ENCODE measurements at regions not wholly inside any gene's neighbourhood (a gene's known extent, or its start where the extent isn't known, plus 50 kb on each side); places are given as distances from the start of the nearest gene placed in this dataset.

DNA sequence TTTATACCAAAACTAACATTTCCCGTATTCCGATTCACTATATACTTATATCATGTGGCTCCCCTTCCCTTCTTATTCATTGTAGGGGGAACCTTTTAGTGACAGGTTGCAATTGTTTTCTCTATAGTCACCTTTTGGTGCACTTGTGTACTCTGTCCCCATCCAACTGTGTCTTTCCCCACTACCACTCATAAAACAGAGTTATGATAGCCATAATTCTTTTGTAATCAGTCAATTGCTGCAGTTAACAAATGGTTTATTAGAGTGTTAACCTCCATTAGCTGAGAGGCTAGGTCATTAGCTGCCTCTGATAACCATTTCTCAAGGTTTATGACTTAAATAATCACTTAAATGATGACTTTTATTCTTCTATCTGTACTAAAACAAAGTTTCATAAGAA is 338.1 kb upstream of the SEL1L start:
- no peaks in the 10 kb centered on the region for H3K36me3 ChIP-seq (ENCODE audit: control insufficient read depth in 2 of 2, insufficient read depth in 2 of 2, low read length in 1 of 2)
- H3K4me3 ChIP-seq (ENCODE audit: low read length in 2 of 2): no peak overlapping the region
- H3K4me1 ChIP-seq (ENCODE audit: control insufficient read depth in 2 of 2, insufficient read depth in 2 of 2, low read length in 2 of 2): no peaks in the 10 kb centered on the region
- peaks cover 0 to 8% of the 10 kb centered on the region in 2 donors for H3K9me3 ChIP-seq (ENCODE audit: control insufficient read depth in 2 of 2, insufficient read depth in 1 of 2, low read length in 1 of 2)
- no peaks in the 10 kb centered on the region for H3K27me3 ChIP-seq (ENCODE audit: control insufficient read depth in 2 of 2, insufficient read depth in 1 of 2, low read length in 1 of 2)
- 98% methylated on average over 2 of the region's 2 CpGs for WGBS
- no peak for DNase-seq (ENCODE audit: low read depth in 6 of 9, low spot score in 9 of 9)
- no peak overlapping the region for H3K27ac ChIP-seq (ENCODE audit: low read depth in 1 of 2, low read length in 1 of 2)

DNA sequence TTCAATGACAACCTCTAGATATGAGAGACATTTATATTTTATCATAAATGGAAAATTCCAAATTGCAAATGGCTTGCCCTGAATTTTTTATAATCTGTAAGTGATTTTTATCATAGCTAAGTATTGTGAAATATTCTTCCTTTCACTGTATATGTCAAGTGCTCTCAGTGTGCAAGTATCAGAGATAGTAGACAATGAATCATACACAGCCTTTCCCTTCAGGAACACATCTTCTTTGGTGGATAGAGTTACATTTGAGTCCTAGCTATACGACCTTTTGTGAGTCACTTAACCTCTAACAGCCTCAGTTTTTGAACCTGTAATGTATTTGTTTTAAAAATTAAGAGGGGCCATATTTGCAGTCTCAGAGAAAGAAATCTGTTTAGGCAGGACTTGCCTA is 350.7 kb upstream of the SEL1L start:
- Histone ChIP-seq H3K9me3 (ENCODE audit: control insufficient read depth in 2 of 2, insufficient read depth in 1 of 2, low read length in 1 of 2) (no peaks in the 10 kb centered on the region), H3K4me3 (ENCODE audit: low read length in 2 of 2) (no peak overlapping the region), H3K27ac (ENCODE audit: low read depth in 1 of 2, low read length in 1 of 2) (no peak overlapping the region), H3K36me3 (ENCODE audit: control insufficient read depth in 2 of 2, insufficient read depth in 2 of 2, low read length in 1 of 2) (no peaks in the 10 kb centered on the region), H3K27me3 (ENCODE audit: control insufficient read depth in 2 of 2, insufficient read depth in 1 of 2, low read length in 1 of 2) (no peaks in the 10 kb centered on the region), H3K4me1 (ENCODE audit: control insufficient read depth in 2 of 2, insufficient read depth in 2 of 2, low read length in 2 of 2) (no peaks in the 10 kb centered on the region)
- 72% methylated on average over 1 of the region's 1 CpG for WGBS
- DNase-seq (ENCODE audit: low read depth in 6 of 9, low spot score in 9 of 9): no peak

GRCh38 chr14:81886588-81886987 is 352.9 kb upstream of the SEL1L start:
- WGBS: 95% methylated on average over 2 of the region's 2 CpGs
- Histone ChIP-seq H3K9me3 (ENCODE audit: control insufficient read depth in 2 of 2, insufficient read depth in 1 of 2, low read length in 1 of 2) (no peaks in the 10 kb centered on the region), H3K27ac (ENCODE audit: low read depth in 1 of 2, low read length in 1 of 2) (no peak overlapping the region), H3K4me1 (ENCODE audit: control insufficient read depth in 2 of 2, insufficient read depth in 2 of 2, low read length in 2 of 2) (no peaks in the 10 kb centered on the region), H3K27me3 (ENCODE audit: control insufficient read depth in 2 of 2, insufficient read depth in 1 of 2, low read length in 1 of 2) (no peaks in the 10 kb centered on the region), H3K4me3 (ENCODE audit: low read length in 2 of 2) (no peak overlapping the region), H3K36me3 (ENCODE audit: control insufficient read depth in 2 of 2, insufficient read depth in 2 of 2, low read length in 1 of 2) (no peaks in the 10 kb centered on the region)
- DNase-seq (ENCODE audit: low read depth in 6 of 9, low spot score in 9 of 9): no peak

GRCh38 chr14:81889529-81889928 is 355.9 kb upstream of the SEL1L start:
- Histone ChIP-seq H3K9me3 (ENCODE audit: control insufficient read depth in 2 of 2, insufficient read depth in 1 of 2, low read length in 1 of 2) (no peaks in the 10 kb centered on the region), H3K36me3 (ENCODE audit: control insufficient read depth in 2 of 2, insufficient read depth in 2 of 2, low read length in 1 of 2) (no peaks in the 10 kb centered on the region), H3K27ac (ENCODE audit: low read depth in 1 of 2, low read length in 1 of 2) (no peak overlapping the region), H3K27me3 (ENCODE audit: control insufficient read depth in 2 of 2, insufficient read depth in 1 of 2, low read length in 1 of 2) (no peaks in the 10 kb centered on the region), H3K4me1 (ENCODE audit: control insufficient read depth in 2 of 2, insufficient read depth in 2 of 2, low read length in 2 of 2) (no peaks in the 10 kb centered on the region), H3K4me3 (ENCODE audit: low read length in 2 of 2) (no peak overlapping the region)
- no peak for DNase-seq (ENCODE audit: low read depth in 6 of 9, low spot score in 9 of 9)
- 78% methylated on average over 2 of the region's 2 CpGs for WGBS

- H3K4me1 ChIP-seq (ENCODE audit: control insufficient read depth in 2 of 2, insufficient read depth in 2 of 2, low read length in 2 of 2): no peaks in the 10 kb centered on the region
Measured at GRCh38 chr14:81890020-81890419, 356.4 kb upstream of the SEL1L start.

DNA sequence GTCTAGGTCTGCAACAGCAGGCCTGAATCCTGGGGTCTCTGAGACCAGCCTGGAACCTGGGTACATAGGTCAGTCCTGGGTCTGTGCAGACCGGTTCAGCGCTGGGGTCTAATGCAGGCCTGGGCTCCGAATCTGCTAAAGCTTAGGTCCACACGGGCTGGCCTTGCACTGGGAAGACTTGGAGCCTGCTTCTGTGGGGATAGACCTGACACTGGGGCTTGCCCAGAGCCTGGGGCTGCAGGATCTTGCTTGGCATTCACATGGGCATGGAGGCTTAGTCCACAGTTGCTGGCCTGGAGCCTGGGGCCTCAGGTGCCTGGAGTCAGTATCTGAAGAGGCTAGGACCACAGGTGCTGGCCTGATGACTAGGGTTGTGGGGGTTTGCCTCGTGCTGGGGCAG is 369.8 kb upstream of the SEL1L start:
- H3K36me3 ChIP-seq (ENCODE audit: control insufficient read depth in 2 of 2, insufficient read depth in 2 of 2, low read length in 1 of 2): no peaks in the 10 kb centered on the region
- no peaks in the 10 kb centered on the region for H3K4me1 ChIP-seq (ENCODE audit: control insufficient read depth in 2 of 2, insufficient read depth in 2 of 2, low read length in 2 of 2)
- no peak for DNase-seq (ENCODE audit: low read depth in 6 of 9, low spot score in 9 of 9)
- no peak overlapping the region for H3K27ac ChIP-seq (ENCODE audit: low read depth in 1 of 2, low read length in 1 of 2)
- H3K9me3 ChIP-seq (ENCODE audit: control insufficient read depth in 2 of 2, insufficient read depth in 1 of 2, low read length in 1 of 2): peaks cover 0 to 11% of the 10 kb centered on the region in 2 donors
- no peaks in the 10 kb centered on the region for H3K27me3 ChIP-seq (ENCODE audit: control insufficient read depth in 2 of 2, insufficient read depth in 1 of 2, low read length in 1 of 2)
- H3K4me3 ChIP-seq (ENCODE audit: low read length in 2 of 2): no peak overlapping the region
- WGBS: 88% methylated on average over 5 of the region's 5 CpGs

More at GRCh38 chr14:81890020-81890419, 356.4 kb upstream of the SEL1L start:
- DNase-seq (ENCODE audit: low read depth in 6 of 9, low spot score in 9 of 9): no peak
- whole genome bisulfite sequencing: 64% methylated on average over 1 of the region's 1 CpG
- H3K27me3 ChIP-seq (ENCODE audit: control insufficient read depth in 2 of 2, insufficient read depth in 1 of 2, low read length in 1 of 2): no peaks in the 10 kb centered on the region
- no peaks in the 10 kb centered on the region for H3K9me3 ChIP-seq (ENCODE audit: control insufficient read depth in 2 of 2, insufficient read depth in 1 of 2, low read length in 1 of 2)
- no peak overlapping the region for H3K27ac ChIP-seq (ENCODE audit: low read depth in 1 of 2, low read length in 1 of 2)
- H3K4me3 ChIP-seq (ENCODE audit: low read length in 2 of 2): no peak overlapping the region
- no peaks in the 10 kb centered on the region for H3K36me3 ChIP-seq (ENCODE audit: control insufficient read depth in 2 of 2, insufficient read depth in 2 of 2, low read length in 1 of 2)

- DNase-seq (ENCODE audit: low read depth in 6 of 9, low spot score in 9 of 9): no peak
- Histone ChIP-seq H3K4me3 (ENCODE audit: low read length in 2 of 2) (no peak overlapping the region), H3K4me1 (ENCODE audit: control insufficient read depth in 2 of 2, insufficient read depth in 2 of 2, low read length in 2 of 2) (no peaks in the 10 kb centered on the region), H3K27me3 (ENCODE audit: control insufficient read depth in 2 of 2, insufficient read depth in 1 of 2, low read length in 1 of 2) (no peaks in the 10 kb centered on the region), H3K36me3 (ENCODE audit: control insufficient read depth in 2 of 2, insufficient read depth in 2 of 2, low read length in 1 of 2) (no peaks in the 10 kb centered on the region), H3K27ac (ENCODE audit: low read depth in 1 of 2, low read length in 1 of 2) (no peak overlapping the region), H3K9me3 (ENCODE audit: control insufficient read depth in 2 of 2, insufficient read depth in 1 of 2, low read length in 1 of 2) (no peaks in the 10 kb centered on the region)
- WGBS: 6% methylated on average over 1 of the region's 1 CpG
Measured at GRCh38 chr14:81927070-81927469, 393.4 kb upstream of the SEL1L start.

- Histone ChIP-seq H3K27me3 (ENCODE audit: control insufficient read depth in 2 of 2, insufficient read depth in 1 of 2, low read length in 1 of 2) (no peaks in the 10 kb centered on the region), H3K4me3 (ENCODE audit: low read length in 2 of 2) (no peak overlapping the region), H3K4me1 (ENCODE audit: control insufficient read depth in 2 of 2, insufficient read depth in 2 of 2, low read length in 2 of 2) (no peaks in the 10 kb centered on the region), H3K9me3 (ENCODE audit: control insufficient read depth in 2 of 2, insufficient read depth in 1 of 2, low read length in 1 of 2) (no peaks in the 10 kb centered on the region), H3K27ac (ENCODE audit: low read depth in 1 of 2, low read length in 1 of 2) (no peak overlapping the region), H3K36me3 (ENCODE audit: control insufficient read depth in 2 of 2, insufficient read depth in 2 of 2, low read length in 1 of 2) (no peaks in the 10 kb centered on the region)
- WGBS: 79% methylated on average over 1 of the region's 1 CpG
- no peak for DNase-seq (ENCODE audit: low read depth in 6 of 9, low spot score in 9 of 9)
Measured at GRCh38 chr14:81931828-81932227, 398.2 kb upstream of the SEL1L start.

DNA sequence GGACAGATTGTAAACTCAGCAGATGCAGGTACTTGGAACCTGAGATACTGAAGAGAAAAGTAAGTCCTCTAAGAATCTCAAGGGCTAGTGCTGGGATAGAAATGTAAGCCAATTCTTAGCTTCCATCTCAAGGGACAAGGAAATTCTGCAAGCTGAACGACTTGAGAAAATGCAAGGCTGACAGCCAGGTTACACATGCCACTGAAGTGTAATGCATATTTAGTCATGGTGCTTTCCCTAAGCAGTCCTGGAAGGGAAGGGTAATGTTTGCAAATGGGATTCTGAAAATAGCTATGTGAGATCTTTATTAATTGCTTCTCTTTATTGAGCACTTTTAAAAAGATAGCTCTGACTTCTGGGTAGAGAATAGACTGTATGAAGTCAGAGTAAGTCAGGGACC is 402.7 kb upstream of the SEL1L start:
- DNase-seq (ENCODE audit: low read depth in 6 of 9, low spot score in 9 of 9): no peak
- Histone ChIP-seq H3K4me1 (ENCODE audit: control insufficient read depth in 2 of 2, insufficient read depth in 2 of 2, low read length in 2 of 2) (no peaks in the 10 kb centered on the region), H3K27ac (ENCODE audit: low read depth in 1 of 2, low read length in 1 of 2) (no peak overlapping the region), H3K9me3 (ENCODE audit: control insufficient read depth in 2 of 2, insufficient read depth in 1 of 2, low read length in 1 of 2) (no peaks in the 10 kb centered on the region), H3K4me3 (ENCODE audit: low read length in 2 of 2) (no peak overlapping the region), H3K36me3 (ENCODE audit: control insufficient read depth in 2 of 2, insufficient read depth in 2 of 2, low read length in 1 of 2) (no peaks in the 10 kb centered on the region), H3K27me3 (ENCODE audit: control insufficient read depth in 2 of 2, insufficient read depth in 1 of 2, low read length in 1 of 2) (no peaks in the 10 kb centered on the region)
- 57% methylated on average over 1 of the region's 1 CpG for WGBS

DNA sequence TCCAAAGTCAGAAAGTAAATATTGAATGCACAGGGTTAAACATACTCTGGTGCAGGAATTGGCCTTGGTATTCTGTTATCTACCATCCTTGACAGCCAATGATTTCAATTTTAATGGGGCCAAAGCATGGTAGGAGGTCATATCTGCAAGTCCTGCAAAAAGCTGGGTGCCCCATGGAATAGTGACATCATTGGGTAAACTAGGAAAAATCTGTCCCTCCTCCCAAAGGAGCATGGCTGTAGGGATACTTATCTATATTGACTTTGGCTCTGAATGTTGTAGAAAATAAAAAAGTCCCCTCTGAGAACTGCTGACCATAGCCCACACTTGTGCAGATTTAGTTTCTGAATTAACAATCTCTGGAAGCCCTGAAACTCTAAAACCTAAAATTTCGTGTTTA is 403.2 kb upstream of the SEL1L start:
- H3K4me1 ChIP-seq (ENCODE audit: control insufficient read depth in 2 of 2, insufficient read depth in 2 of 2, low read length in 2 of 2): no peaks in the 10 kb centered on the region
- 17% methylated on average over 1 of the region's 1 CpG for WGBS
- no peaks in the 10 kb centered on the region for H3K27me3 ChIP-seq (ENCODE audit: control insufficient read depth in 2 of 2, insufficient read depth in 1 of 2, low read length in 1 of 2)
- H3K9me3 ChIP-seq (ENCODE audit: control insufficient read depth in 2 of 2, insufficient read depth in 1 of 2, low read length in 1 of 2): no peaks in the 10 kb centered on the region
- no peak overlapping the region for H3K4me3 ChIP-seq (ENCODE audit: low read length in 2 of 2)
- H3K27ac ChIP-seq (ENCODE audit: low read depth in 1 of 2, low read length in 1 of 2): no peak overlapping the region
- H3K36me3 ChIP-seq (ENCODE audit: control insufficient read depth in 2 of 2, insufficient read depth in 2 of 2, low read length in 1 of 2): no peaks in the 10 kb centered on the region
- no peak for DNase-seq (ENCODE audit: low read depth in 6 of 9, low spot score in 9 of 9)

Measured in thymus (tissue), 11 donors.